ENCODE measurements at regions not wholly inside any gene's neighbourhood (a gene's known extent, or its start where the extent isn't known, plus 50 kb on each side); places are given as distances from the start of the nearest gene placed in this dataset.
"Not testable (repeated sequence)": the region's sequence is repeated elsewhere in the genome, so short reads cannot be mapped to it uniquely, and the experiment has no call there.

DNA sequence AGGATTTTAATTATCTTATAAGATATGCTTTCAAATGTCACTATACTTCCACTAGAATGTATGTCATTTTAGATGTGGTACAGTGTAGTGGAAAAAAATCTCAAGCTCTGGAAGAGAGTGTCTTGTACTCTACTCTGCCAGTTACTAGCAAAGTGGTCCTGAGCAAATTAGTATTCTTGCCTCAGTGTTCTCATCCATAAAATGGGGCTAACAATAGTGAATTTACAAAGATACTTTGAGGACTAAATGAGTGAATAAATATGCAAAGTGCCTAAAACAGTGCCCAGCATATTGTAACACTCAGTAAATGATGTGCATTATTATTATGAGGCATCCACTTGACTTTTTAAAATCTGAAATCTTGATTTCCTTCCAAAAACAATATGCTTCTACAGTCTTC is 488.9 kb upstream of the PHF14 start:
- H3K4me2 ChIP-seq: no peak overlapping the region
- H3K27me3 ChIP-seq: no peaks in the 10 kb centered on the region
- H3F3A ChIP-seq (ENCODE audit: low read depth): no peaks in the 10 kb centered on the region
- H3K9ac ChIP-seq: no peak overlapping the region
- H2AFZ ChIP-seq (replicated peaks): no peak overlapping the region
- no peak for DNase-seq (ENCODE audit: low spot score)
- Mint-ChIP-seq H3K9me3 (no peaks in the 10 kb centered on the region), H3K4me3 (no peak overlapping the region), H3K27ac (no peak overlapping the region), H3K4me1 (no peaks in the 10 kb centered on the region), H3K36me3 (no peaks in the 10 kb centered on the region), H3K27me3 (ENCODE audit: insufficient read depth, low read depth) (no peaks in the 10 kb centered on the region)
- peaks cover 3% of the 10 kb centered on the region for H3K9me3 ChIP-seq (ENCODE audit: low read depth)
- H4K20me1 ChIP-seq (ENCODE audit: low read depth): no peaks in the 10 kb centered on the region
- no peak overlapping the region for H3K4me3 ChIP-seq
- no peak for TF ChIP-seq CTCF (IDR thresholded peaks at IDR 0.05)
- TF ChIP-seq EZH2phosphoT487 (IDR thresholded peaks at IDR 0.05): no peak
- no peak for TF ChIP-seq EZH2 (IDR thresholded peaks at IDR 0.05)
- no peaks in the 10 kb centered on the region for H3K4me1 ChIP-seq
- H3K79me2 ChIP-seq (ENCODE audit: low read depth): no peaks in the 10 kb centered on the region
- H3K36me3 ChIP-seq: no peaks in the 10 kb centered on the region
- H3K27ac ChIP-seq: no peak overlapping the region

DNA sequence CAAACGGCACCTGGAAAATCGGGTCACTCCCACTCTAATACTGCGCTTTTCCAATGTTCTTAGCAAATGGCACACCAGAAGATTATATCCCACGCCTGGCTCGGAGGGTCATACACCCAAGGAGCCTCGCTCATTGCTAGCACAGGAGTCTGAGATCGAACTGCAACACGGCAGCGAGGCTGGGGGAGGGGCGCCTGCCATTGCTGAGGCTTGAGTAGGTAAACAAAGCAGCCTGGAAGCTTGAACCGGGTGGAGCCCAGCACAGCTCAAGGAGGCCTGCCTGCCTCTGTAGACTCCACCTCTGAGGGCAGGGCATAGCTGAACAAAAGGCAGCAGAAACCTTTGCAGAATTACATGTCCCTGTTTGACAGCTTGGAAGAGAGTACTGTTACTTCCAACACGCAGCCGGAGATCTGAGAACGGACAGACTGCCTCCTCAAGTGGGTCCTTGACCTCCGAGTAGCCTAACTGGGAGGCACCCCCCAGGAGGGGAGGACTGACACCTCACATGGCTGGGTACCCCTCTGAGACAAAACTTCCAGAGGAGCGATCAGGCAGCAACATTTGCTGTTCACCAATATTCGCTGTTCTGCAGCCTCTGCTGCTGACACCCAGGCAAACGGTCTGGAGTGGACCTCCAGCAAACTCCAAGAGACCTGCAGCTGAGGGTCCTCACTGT is 472.3 kb upstream of the PHF14 start:
- H3K79me2 ChIP-seq (ENCODE audit: low read depth); H3K4me2 ChIP-seq; H3K9ac ChIP-seq; H3K4me1 ChIP-seq; H3K27ac Mint-ChIP-seq; H3K27me3 ChIP-seq; H3K27ac ChIP-seq; H3K36me3 Mint-ChIP-seq; DNase-seq (ENCODE audit: low spot score); H3K36me3 ChIP-seq; H3F3A ChIP-seq (ENCODE audit: low read depth); H3K4me1 Mint-ChIP-seq; H4K20me1 ChIP-seq (ENCODE audit: low read depth); H3K4me3 Mint-ChIP-seq; H3K27me3 Mint-ChIP-seq (ENCODE audit: insufficient read depth, low read depth); H2AFZ ChIP-seq (replicated peaks); H3K9me3 ChIP-seq (ENCODE audit: low read depth); H3K4me3 ChIP-seq: not testable (repeated sequence)
- H3K9me3 Mint-ChIP-seq: peaks cover 11% of the 10 kb centered on the region

DNA sequence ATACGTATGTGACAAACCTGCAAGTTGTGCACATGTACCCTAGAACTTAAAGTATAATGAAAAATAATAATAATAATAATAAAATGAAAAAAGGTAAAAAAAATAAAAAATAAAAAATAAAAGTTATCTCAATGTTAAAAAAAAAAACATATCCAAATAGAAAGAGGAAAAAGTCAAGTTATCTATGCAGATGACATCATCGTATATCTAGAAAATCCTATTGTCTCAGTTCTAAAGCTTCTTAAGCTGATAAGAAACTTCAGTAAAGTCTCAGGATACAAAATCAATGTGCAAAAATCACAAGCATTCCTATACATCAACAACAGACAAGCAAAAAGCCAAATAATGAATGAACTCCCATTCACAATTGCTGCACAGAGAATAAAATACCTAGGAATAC is 466.6 kb upstream of the PHF14 start:
- no peaks in the 10 kb centered on the region for H3K27me3 Mint-ChIP-seq (ENCODE audit: insufficient read depth, low read depth)
- Histone ChIP-seq H3K4me1 (no peaks in the 10 kb centered on the region), H3K27ac (no peak overlapping the region), H3K4me2 (no peak overlapping the region), H3K79me2 (ENCODE audit: low read depth) (no peaks in the 10 kb centered on the region), H3K9me3 (ENCODE audit: low read depth) (no peaks in the 10 kb centered on the region), H3F3A (ENCODE audit: low read depth) (no peaks in the 10 kb centered on the region), H3K36me3 (no peaks in the 10 kb centered on the region), H4K20me1 (ENCODE audit: low read depth) (no peaks in the 10 kb centered on the region), H3K27me3 (no peaks in the 10 kb centered on the region), H2AFZ (replicated peaks) (no peak overlapping the region), H3K9ac (no peak overlapping the region), H3K4me3 (no peak overlapping the region)
- no peak overlapping the region for H3K4me3 Mint-ChIP-seq
- H3K27ac Mint-ChIP-seq: no peak overlapping the region
- no peak for TF ChIP-seq EZH2phosphoT487 (IDR thresholded peaks at IDR 0.05)
- TF ChIP-seq EZH2 (IDR thresholded peaks at IDR 0.05): no peak
- no peak for TF ChIP-seq CTCF (IDR thresholded peaks at IDR 0.05)
- H3K9me3 Mint-ChIP-seq: no peaks in the 10 kb centered on the region
- DNase-seq (ENCODE audit: low spot score): no peak
- H3K4me1 Mint-ChIP-seq: no peaks in the 10 kb centered on the region
- H3K36me3 Mint-ChIP-seq: no peaks in the 10 kb centered on the region

GRCh38 chr7:10521306-10521705 is 452.4 kb upstream of the PHF14 start:
- no peaks in the 10 kb centered on the region for H3K36me3 Mint-ChIP-seq
- DNase-seq (ENCODE audit: low spot score): no peak
- no peaks in the 10 kb centered on the region for H3K9me3 ChIP-seq (ENCODE audit: low read depth)
- H3K4me3 Mint-ChIP-seq: no peak overlapping the region
- H4K20me1 ChIP-seq (ENCODE audit: low read depth): no peaks in the 10 kb centered on the region
- H3K27me3 Mint-ChIP-seq (ENCODE audit: insufficient read depth, low read depth): peaks cover 2% of the 10 kb centered on the region
- no peaks in the 10 kb centered on the region for H3K79me2 ChIP-seq (ENCODE audit: low read depth)
- no peak overlapping the region for H2AFZ ChIP-seq (replicated peaks)
- H3K9ac ChIP-seq: no peak overlapping the region
- no peak overlapping the region for H3K4me2 ChIP-seq
- H3K4me1 Mint-ChIP-seq: no peaks in the 10 kb centered on the region
- no peaks in the 10 kb centered on the region for H3K9me3 Mint-ChIP-seq
- H3K27ac ChIP-seq: no peak overlapping the region
- no peaks in the 10 kb centered on the region for H3K4me1 ChIP-seq
- H3K4me3 ChIP-seq: no peak overlapping the region
- no peak overlapping the region for H3K27ac Mint-ChIP-seq
- no peaks in the 10 kb centered on the region for H3K27me3 ChIP-seq
- H3F3A ChIP-seq (ENCODE audit: low read depth): no peaks in the 10 kb centered on the region
- H3K36me3 ChIP-seq: no peaks in the 10 kb centered on the region
- TF ChIP-seq CTCF (IDR thresholded peaks at IDR 0.05): no peak
- TF ChIP-seq EZH2phosphoT487 (IDR thresholded peaks at IDR 0.05): no peak
- no peak for TF ChIP-seq EZH2 (IDR thresholded peaks at IDR 0.05)

GRCh38 chr7:10533429-10533828 is 440.2 kb upstream of the PHF14 start:
- DNase-seq (ENCODE audit: low spot score); H3K27me3 ChIP-seq; H3K27ac Mint-ChIP-seq; H3K79me2 ChIP-seq (ENCODE audit: low read depth); H3F3A ChIP-seq (ENCODE audit: low read depth); H3K4me3 ChIP-seq; H2AFZ ChIP-seq (replicated peaks); H3K9ac ChIP-seq; H4K20me1 ChIP-seq (ENCODE audit: low read depth); H3K27ac ChIP-seq; H3K4me1 ChIP-seq; H3K4me3 Mint-ChIP-seq; H3K36me3 ChIP-seq; H3K4me2 ChIP-seq; H3K4me1 Mint-ChIP-seq; H3K9me3 Mint-ChIP-seq; H3K9me3 ChIP-seq (ENCODE audit: low read depth); H3K36me3 Mint-ChIP-seq; H3K27me3 Mint-ChIP-seq (ENCODE audit: insufficient read depth, low read depth): not testable (repeated sequence)
